ENCODE measurements at regions not wholly inside any gene's neighbourhood (a gene's known extent, or its start where the extent isn't known, plus 50 kb on each side); places are given as distances from the start of the nearest gene placed in this dataset.

DNA sequence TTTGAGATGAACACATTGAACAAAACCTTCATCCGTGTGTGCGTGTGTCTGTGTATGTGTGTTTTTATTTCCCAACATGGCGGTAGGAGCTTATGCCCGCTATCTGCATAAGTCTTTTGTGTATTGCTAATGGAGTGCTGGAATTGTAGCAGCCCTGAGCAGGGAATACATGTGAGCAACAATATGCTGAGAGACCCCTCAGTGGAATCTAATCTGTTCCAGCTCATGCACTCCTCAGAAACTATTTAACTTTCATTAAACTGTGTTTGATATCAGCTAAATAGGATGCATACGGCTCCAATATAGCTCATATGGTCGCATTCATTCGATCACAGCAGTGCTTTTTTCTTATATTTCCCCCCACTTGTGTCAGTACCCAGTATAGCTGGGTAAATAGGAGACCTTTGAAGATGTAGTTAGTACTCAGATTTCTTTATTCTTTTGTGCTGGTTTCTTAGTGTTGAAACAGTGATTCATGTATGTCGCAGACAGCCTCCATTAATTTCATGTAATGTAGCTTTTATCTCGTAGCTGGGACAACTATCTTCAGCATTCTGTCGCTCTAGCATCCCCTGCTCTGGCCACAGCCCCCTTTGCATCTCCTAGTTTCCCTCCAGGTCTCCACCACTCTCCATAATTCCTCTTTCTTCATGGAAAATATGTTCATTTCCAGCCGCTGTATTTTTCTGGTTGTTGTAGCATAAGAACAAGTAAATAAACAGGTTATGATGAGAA lies 891.2 kb downstream of the BCL11A start:
- DNase-seq: no peak
- H3K36me3 ChIP-seq: no peaks in the 10 kb centered on the region
- no peaks in the 10 kb centered on the region for H3K27me3 ChIP-seq
- no peak overlapping the region for H3K4me3 ChIP-seq
- no peaks in the 10 kb centered on the region for H3K9me3 ChIP-seq
- H3K4me1 ChIP-seq: no peaks in the 10 kb centered on the region
- no peak overlapping the region for H3K27ac ChIP-seq
- no peak for TF ChIP-seq POLR2A (IDR thresholded peaks at IDR 0.05)
- TF ChIP-seq, protein P1, sequence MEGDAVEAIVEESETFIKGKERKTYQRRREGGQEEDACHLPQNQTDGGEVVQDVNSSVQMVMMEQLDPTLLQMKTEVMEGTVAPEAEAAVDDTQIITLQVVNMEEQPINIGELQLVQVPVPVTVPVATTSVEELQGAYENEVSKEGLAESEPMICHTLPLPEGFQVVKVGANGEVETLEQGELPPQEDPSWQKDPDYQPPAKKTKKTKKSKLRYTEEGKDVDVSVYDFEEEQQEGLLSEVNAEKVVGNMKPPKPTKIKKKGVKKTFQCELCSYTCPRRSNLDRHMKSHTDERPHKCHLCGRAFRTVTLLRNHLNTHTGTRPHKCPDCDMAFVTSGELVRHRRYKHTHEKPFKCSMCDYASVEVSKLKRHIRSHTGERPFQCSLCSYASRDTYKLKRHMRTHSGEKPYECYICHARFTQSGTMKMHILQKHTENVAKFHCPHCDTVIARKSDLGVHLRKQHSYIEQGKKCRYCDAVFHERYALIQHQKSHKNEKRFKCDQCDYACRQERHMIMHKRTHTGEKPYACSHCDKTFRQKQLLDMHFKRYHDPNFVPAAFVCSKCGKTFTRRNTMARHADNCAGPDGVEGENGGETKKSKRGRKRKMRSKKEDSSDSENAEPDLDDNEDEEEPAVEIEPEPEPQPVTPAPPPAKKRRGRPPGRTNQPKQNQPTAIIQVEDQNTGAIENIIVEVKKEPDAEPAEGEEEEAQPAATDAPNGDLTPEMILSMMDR (IDR thresholded peaks at IDR 0.05): no peak

DNA sequence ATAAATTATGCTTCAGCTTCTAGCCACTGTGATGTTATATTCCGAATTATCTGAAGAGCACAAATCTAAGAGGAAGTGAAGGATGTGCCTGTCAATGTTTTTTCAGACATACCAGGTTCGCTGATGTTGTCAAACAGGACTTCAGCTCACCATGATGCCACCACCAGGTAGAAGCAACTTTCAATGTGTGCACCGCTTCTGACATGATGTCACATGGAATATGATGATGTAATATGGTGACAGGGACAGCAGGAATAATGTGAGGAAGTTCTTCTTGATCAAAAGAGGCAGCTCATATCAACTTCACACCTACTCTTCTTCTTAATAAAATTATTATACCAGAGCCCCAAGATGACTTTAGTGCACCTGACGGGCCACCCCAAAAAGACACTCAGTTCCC lies 893.2 kb downstream of the BCL11A start:
- DNase-seq: no peak
- Histone ChIP-seq H3K27me3 (no peaks in the 10 kb centered on the region), H3K4me3 (no peak overlapping the region), H3K4me1 (no peaks in the 10 kb centered on the region), H3K9me3 (no peaks in the 10 kb centered on the region), H3K27ac (no peak overlapping the region), H3K36me3 (no peaks in the 10 kb centered on the region)
- no peak for TF ChIP-seq POLR2A (IDR thresholded peaks at IDR 0.05)
- TF ChIP-seq, protein P1 (IDR thresholded peaks at IDR 0.05): no peak

DNA sequence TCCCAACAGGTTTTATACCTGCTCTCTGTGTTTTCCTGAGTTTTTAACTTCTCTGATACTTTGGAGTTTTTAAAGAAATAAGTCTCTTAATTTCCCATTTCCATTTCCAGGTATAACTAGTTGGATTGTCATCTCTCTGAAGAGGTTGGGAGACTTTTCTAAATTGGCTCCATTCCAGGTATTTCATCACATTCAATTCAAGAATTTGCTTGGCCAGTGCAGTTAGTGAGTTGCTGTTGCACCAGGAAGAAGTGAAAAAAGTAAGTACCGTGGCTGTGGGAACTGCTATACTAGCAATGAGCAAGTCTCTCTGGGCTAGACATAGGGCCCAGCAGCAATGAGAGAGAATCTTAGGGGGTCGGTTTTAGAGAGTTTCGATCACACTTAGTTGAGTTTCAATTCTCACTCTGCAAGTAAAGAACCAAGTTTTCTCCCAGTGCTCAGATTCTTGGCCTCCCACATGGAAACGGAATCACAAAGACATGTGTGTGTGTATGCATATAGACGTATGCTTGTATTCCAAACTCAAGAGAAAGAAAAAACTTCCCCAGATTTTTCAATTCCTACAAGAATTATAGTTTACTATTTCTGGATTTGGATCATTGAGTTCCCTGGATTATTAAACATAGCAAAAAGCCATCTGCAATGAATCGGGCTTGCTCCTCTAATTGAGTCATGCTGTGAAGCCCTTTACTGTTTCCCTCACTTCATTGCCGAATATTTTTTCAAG lies 894.4 kb downstream of the BCL11A start:
- H3K36me3 ChIP-seq: no peaks in the 10 kb centered on the region
- no peak for DNase-seq
- H3K9me3 ChIP-seq: no peaks in the 10 kb centered on the region
- no peaks in the 10 kb centered on the region for H3K4me1 ChIP-seq
- no peak overlapping the region for H3K4me3 ChIP-seq
- H3K27ac ChIP-seq: no peak overlapping the region
- no peaks in the 10 kb centered on the region for H3K27me3 ChIP-seq
- no peak for TF ChIP-seq POLR2A (IDR thresholded peaks at IDR 0.05)

DNA sequence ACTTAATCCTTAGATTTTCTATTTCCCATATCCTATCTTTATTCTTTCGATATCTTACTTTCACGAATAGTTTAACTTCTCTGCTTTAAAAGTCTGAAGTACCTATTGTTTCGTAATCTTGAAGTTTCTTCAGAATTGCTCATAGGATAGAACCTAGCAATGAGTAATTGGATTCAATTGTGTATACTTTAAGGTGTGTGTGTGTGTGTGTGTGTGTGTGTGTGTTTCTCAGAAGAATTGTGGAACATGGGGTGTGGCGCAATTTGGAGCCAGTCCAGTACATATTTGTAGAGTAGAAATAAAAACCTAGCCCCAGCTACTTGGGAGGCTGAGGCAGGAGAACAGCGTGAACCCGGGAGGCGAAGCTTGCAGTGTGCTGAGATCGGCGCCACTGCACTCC lies 897.6 kb downstream of the BCL11A start:
- H3K4me3 ChIP-seq: no peak overlapping the region
- no peaks in the 10 kb centered on the region for H3K27me3 ChIP-seq
- no peaks in the 10 kb centered on the region for H3K4me1 ChIP-seq
- TF ChIP-seq, protein P1 (IDR thresholded peaks at IDR 0.05): no peak
- no peak for TF ChIP-seq POLR2A (IDR thresholded peaks at IDR 0.05)
- H3K36me3 ChIP-seq: no peaks in the 10 kb centered on the region
- no peaks in the 10 kb centered on the region for H3K9me3 ChIP-seq
- DNase-seq: peak in 2 of 3 donors; percentile 45 to 46
- no peak overlapping the region for H3K27ac ChIP-seq

DNA sequence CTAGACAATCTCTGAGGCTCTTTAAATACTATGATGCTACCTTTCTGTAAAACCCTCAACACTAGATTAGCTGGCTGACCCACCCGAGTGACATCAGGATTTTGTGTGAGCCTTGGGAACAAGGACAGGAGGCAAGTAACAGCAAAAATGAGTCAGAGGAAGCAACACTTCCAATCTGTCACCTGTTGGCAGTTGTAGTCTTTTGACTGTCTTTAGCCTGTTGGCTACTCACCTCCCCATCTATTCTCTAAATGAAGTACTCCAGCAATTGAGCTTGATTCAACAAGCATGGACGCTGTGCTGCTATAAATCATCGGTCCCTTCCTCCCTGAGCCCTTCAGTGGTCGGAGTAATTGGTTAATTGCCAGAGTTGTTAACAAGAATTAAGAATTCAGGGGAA lies 898.7 kb downstream of the BCL11A start:
- H3K27ac ChIP-seq: no peak overlapping the region
- no peaks in the 10 kb centered on the region for H3K27me3 ChIP-seq
- no peaks in the 10 kb centered on the region for H3K36me3 ChIP-seq
- no peak overlapping the region for H3K4me3 ChIP-seq
- no peaks in the 10 kb centered on the region for H3K4me1 ChIP-seq
- no peak for TF ChIP-seq POLR2A (IDR thresholded peaks at IDR 0.05)
- TF ChIP-seq, protein P1 (IDR thresholded peaks at IDR 0.05): no peak
- H3K9me3 ChIP-seq: no peaks in the 10 kb centered on the region
- DNase-seq: no peak

DNA sequence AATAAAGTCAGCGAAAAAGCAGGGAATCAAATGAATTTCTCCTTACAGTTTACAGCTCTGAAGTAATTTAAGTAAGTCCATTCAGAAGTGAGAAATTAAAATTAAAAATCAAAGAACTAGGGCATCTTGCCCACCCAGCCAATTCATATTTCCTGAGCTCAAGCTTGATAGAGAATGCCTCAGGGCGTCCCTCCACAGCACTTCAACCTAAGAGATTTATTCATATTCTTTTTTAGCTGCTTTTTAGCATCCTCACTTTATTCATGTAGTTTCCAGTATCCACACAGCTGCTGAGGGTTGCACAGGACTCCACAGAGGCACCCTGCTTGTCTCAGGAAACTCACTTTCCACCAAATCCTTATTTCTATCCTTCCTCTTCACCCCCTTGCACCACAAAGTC lies 900.3 kb downstream of the BCL11A start:
- no peaks in the 10 kb centered on the region for H3K36me3 ChIP-seq
- no peaks in the 10 kb centered on the region for H3K27me3 ChIP-seq
- TF ChIP-seq POLR2A (IDR thresholded peaks at IDR 0.05): no peak
- TF ChIP-seq, protein P1 (IDR thresholded peaks at IDR 0.05): no peak
- no peaks in the 10 kb centered on the region for H3K9me3 ChIP-seq
- H3K4me1 ChIP-seq: no peaks in the 10 kb centered on the region
- H3K27ac ChIP-seq: no peak overlapping the region
- H3K4me3 ChIP-seq: no peak overlapping the region
- no peak for DNase-seq

All from Peyer's patch (tissue), 4 donors.